ENCODE measurements at regions not wholly inside any gene's neighbourhood (a gene's known extent, or its start where the extent isn't known, plus 50 kb on each side); places are given as distances from the start of the nearest gene placed in this dataset.

DNA sequence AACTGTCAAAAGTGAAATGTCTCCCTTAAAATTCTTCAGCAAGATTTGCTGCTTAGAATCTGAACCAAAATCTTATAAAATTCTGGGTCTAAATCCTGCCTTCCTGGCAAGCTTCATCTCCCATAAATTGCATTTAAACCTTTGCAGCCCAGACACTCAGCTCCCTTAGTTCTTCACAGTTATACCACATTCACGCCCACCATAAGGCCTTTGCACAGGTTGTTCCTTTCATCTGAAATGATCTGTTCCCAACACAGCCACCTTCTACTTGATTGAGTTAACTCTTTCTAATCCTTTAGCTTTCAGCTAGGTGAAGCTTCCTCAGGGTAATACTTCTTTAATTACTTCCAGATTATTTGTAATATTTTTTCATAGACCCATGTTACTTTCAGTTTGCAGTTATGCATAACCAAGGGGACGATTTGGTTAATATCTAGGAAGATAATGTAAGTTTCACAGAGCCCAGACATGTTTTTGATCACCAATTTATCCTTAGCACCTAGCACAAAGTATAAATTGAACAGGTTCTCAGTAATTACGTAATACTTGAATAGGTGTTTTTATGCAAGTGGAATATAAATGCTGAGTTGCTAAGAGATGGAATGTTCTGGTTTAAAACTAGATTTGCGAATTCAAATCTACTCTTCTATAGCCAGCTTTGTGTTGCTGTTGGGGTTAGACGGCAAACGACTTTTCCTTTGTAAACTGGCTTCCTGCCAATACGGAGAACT is 779.7 kb upstream of the PKDCC start:
- TF ChIP-seq, protein P1, sequence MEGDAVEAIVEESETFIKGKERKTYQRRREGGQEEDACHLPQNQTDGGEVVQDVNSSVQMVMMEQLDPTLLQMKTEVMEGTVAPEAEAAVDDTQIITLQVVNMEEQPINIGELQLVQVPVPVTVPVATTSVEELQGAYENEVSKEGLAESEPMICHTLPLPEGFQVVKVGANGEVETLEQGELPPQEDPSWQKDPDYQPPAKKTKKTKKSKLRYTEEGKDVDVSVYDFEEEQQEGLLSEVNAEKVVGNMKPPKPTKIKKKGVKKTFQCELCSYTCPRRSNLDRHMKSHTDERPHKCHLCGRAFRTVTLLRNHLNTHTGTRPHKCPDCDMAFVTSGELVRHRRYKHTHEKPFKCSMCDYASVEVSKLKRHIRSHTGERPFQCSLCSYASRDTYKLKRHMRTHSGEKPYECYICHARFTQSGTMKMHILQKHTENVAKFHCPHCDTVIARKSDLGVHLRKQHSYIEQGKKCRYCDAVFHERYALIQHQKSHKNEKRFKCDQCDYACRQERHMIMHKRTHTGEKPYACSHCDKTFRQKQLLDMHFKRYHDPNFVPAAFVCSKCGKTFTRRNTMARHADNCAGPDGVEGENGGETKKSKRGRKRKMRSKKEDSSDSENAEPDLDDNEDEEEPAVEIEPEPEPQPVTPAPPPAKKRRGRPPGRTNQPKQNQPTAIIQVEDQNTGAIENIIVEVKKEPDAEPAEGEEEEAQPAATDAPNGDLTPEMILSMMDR (conservative IDR thresholded peaks at IDR 0.05; ENCODE audit: low read length): no peak
- no peak for TF ChIP-seq EZH2phosphoT487 (IDR thresholded peaks at IDR 0.05; ENCODE audit: borderline replicate concordance, low read depth, low read length)
